K562 (cell line): ENCODE measurements at regions not wholly inside any gene's neighbourhood (a gene's known extent, or its start where the extent isn't known, plus 50 kb on each side); places are given as distances from the start of the nearest gene placed in this dataset.
A peak's percentile ranks its signal among the peaks of the same experiment; 100 is the strongest.

Source experiments
- ATAC-seq: fragments of 200-7000 bp; cut with Tn5 transposase; 3 replicates; pipeline ENCODE4 v1.9.1; 2020; ENCODE audit warnings: moderate library complexity
- BruUV-seq: library from RNA; stranded (reverse); fragments of 400-500 nt; replicated peaks from 2 replicates; lab custom pipeline; 2021; lab: Mats Ljungman, UMichigan
- CTCF ChIA-PET: fragments of 300-600 bp; formaldehyde crosslinking; extraction: SDS; loops from one replicate; lab custom pipeline; 2021; ENCODE audit warnings: low intra/inter-chr PET ratio; lab: Yijun Ruan, JAX
- POLR2A ChIA-PET: fragments of 300-600, 350-650 bp; sonication (Branson Sonifier 250); formaldehyde crosslinking; extraction: SDS; loops from one replicate; lab custom pipeline; 2021; ENCODE audit warnings: antibody characterized with exemption, inconsistent platforms; lab: Yijun Ruan, JAX
- DNase-seq, 4 experiments: peaks; one replicate each; pipeline versions ENCODE4 v3.0.0 to v3.0.0-alpha.2; 2011 to 2018; ENCODE audit warnings: low spot score in 3 of 4, mixed read lengths in 3 of 4; ENCODE audit errors: extremely low read depth in 1 of 4
- FAIRE-seq: peaks from 2 replicates; lab custom pipeline; 2011; peaks lifted over from hg19 to GRCh38; lab: Jason Lieb, UNC
- H2AFZ ChIP-seq: 2 replicates; pipeline ENCODE4 v1.6.0; 2011; ENCODE audit warnings: low read depth, low read length, control low read depth, inconsistent platforms
- H3K27ac ChIP-seq: fragments of 200-600 bp; 3 replicates; pipeline ENCODE4 v1.8.0; 2011; ENCODE audit warnings: low read depth, mild to moderate bottlenecking, control low read depth, inconsistent platforms, low read length, moderate library complexity, mixed read lengths; ENCODE audit errors: extremely low read depth
- H3K27me3 ChIP-seq, 2 experiments: fragments of 300-600 bp in 1 of 2; 2 replicates in 1 of 2; 3 replicates in 1 of 2; pipeline versions ENCODE4 v1.6.0 to v1.8.0; 2011; ENCODE audit warnings: inconsistent platforms in 2 of 2, low read length in 2 of 2, mild to moderate bottlenecking in 1 of 2, mixed read lengths in 1 of 2, moderate library complexity in 1 of 2; ENCODE audit not compliant: control insufficient read depth in 2 of 2, insufficient read depth in 2 of 2
- H3K36me3 ChIP-seq: fragments of 300-600 bp; 3 replicates; pipeline ENCODE4 v1.8.0; 2011; ENCODE audit warnings: mild to moderate bottlenecking, low read length, inconsistent platforms; ENCODE audit not compliant: control insufficient read depth, insufficient read depth
- H3K4me1 ChIP-seq, 2 experiments: fragments of 200-600 bp in 1 of 2; replicated peaks in 1 of 2; 2 replicates in 1 of 2; 3 replicates in 1 of 2; pipeline versions ENCODE4 v1.5.1 to v1.8.0; 2011; ENCODE audit warnings: inconsistent platforms in 2 of 2, low read length in 2 of 2, mild to moderate bottlenecking in 1 of 2, mixed read lengths in 1 of 2, moderate library complexity in 1 of 2; ENCODE audit not compliant: control insufficient read depth in 2 of 2, insufficient read depth in 2 of 2
- H3K4me2 ChIP-seq: 2 replicates; pipeline ENCODE4 v1.6.1; 2011; ENCODE audit warnings: low read length, control low read depth, inconsistent platforms, mixed read lengths; ENCODE audit not compliant: insufficient read depth
- H3K4me3 ChIP-seq: fragments of 200-600 bp; sonication (generic), shearing (Covaris generic); 2 replicates; pipeline ENCODE4 v1.5.1; 2016; ENCODE audit warnings: control low read depth, inconsistent platforms
- H3K79me2 ChIP-seq: fragments of 200-600 bp; 3 replicates; pipeline ENCODE4 v1.8.0; 2011; ENCODE audit warnings: low read length, inconsistent platforms; ENCODE audit not compliant: control insufficient read depth, insufficient read depth
- H3K9ac ChIP-seq, 2 experiments: 2 replicates each; pipeline versions ENCODE4 v1.6.0 to v1.6.1; 2011; ENCODE audit warnings: low read depth in 2 of 2, low read length in 2 of 2, control low read depth in 1 of 2, inconsistent platforms in 1 of 2, mild to moderate bottlenecking in 1 of 2, mixed read lengths in 1 of 2; ENCODE audit not compliant: insufficient read depth in 1 of 2
- H3K9me1 ChIP-seq: one replicate; pipeline ENCODE4 v1.6.0; 2011; ENCODE audit warnings: inconsistent platforms, mild to moderate bottlenecking, low read length, moderate library complexity; ENCODE audit not compliant: control insufficient read depth, insufficient read depth
- H3K9me3 ChIP-seq: replicated peaks from 2 replicates; pipeline ENCODE4 v1.5.1; 2011; ENCODE audit warnings: low read depth, low read length, inconsistent platforms; ENCODE audit not compliant: control insufficient read depth, insufficient read depth
- H4K20me1 ChIP-seq: replicated peaks from 2 replicates; pipeline ENCODE4 v1.6.1; 2011; ENCODE audit warnings: low read length, inconsistent platforms, mixed read lengths; ENCODE audit not compliant: control insufficient read depth, insufficient read depth
- FOSL1 ChIP-seq: fragments of 200-800 bp; sonication (Bioruptor generic); conservative IDR thresholded peaks from 2 replicates; pipeline ENCODE4 v1.6.1; 2016; ENCODE audit warnings: missing genetic modification characterization, missing compliant biosample characterization
- KAT2B ChIP-seq: IDR thresholded peaks from one replicate; pipeline ENCODE4 v1.6.1; 2012; ENCODE audit warnings: low read depth, mild to moderate bottlenecking, control low read depth, inconsistent platforms, low read length, moderate library complexity
- MYC ChIP-seq, 2 experiments: fragments of 250-450 bp in 1 of 2; sonication (Bioruptor Pico) in 1 of 2; IDR thresholded peaks; 2 replicates each; pipeline versions ENCODE4 v1.5.1 to v1.6.1; 2012 to 2021; ENCODE audit warnings: low read depth in 2 of 2, borderline replicate concordance in 1 of 2, improper control_type of control experiment in 1 of 2, low read length in 1 of 2, mild to moderate bottlenecking in 1 of 2, moderate library complexity in 1 of 2
- NCOA1 ChIP-seq: fragments of 450-650 bp; IDR thresholded peaks from 2 replicates; pipeline ENCODE4 v1.6.1; 2016; ENCODE audit warnings: low read depth
- NFXL1 ChIP-seq: fragments of 450-650 bp; formaldehyde crosslinking; IDR thresholded peaks from 2 replicates; pipeline ENCODE4 v1.4.0; 2021; ENCODE audit warnings: mild to moderate bottlenecking
- POLR3G ChIP-seq: IDR thresholded peaks from 2 replicates; pipeline ENCODE4 v1.6.1; 2011; ENCODE audit not compliant: insufficient read length, insufficient replicate concordance; ENCODE audit errors: extremely low read depth
- RBM14 ChIP-seq: fragments of 200-400 bp; formaldehyde crosslinking; IDR thresholded peaks from 2 replicates; pipeline ENCODE4 v1.6.1; 2018; ENCODE audit warnings: low read depth, mild to moderate bottlenecking, low read length, moderate library complexity, borderline replicate concordance; ENCODE audit not compliant: insufficient read depth
- RBM17 ChIP-seq: fragments of 200-400 bp; formaldehyde crosslinking; IDR thresholded peaks from 2 replicates; pipeline ENCODE4 v1.6.1; 2017; ENCODE audit warnings: low read depth, mild to moderate bottlenecking, low read length, borderline replicate concordance
- TCF3 ChIP-seq: sonication (generic); formaldehyde crosslinking; IDR thresholded peaks from 2 replicates; pipeline ENCODE4 v1.4.0; 2020; ENCODE audit warnings: mild to moderate bottlenecking, missing genetic modification reagents
- THRAP3 ChIP-seq: fragments of 450-650 bp; IDR thresholded peaks from 2 replicates; pipeline ENCODE4 v1.6.1; 2016; ENCODE audit warnings: mild to moderate bottlenecking, inconsistent platforms, borderline replicate concordance
- ZEB2 ChIP-seq: fragments of 450-650 bp; IDR thresholded peaks from 2 replicates; pipeline ENCODE4 v1.6.1; 2016
- WGBS: fragments of 100-300 bp; shearing (Covaris generic); methylation state at CpG from one replicate; pipeline ENCODE4 v1.1.6; 2016; ENCODE audit warnings: low coverage, mixed read lengths; ENCODE audit not compliant: insufficient coverage; ENCODE audit errors: missing lambda C conversion rate; 5-methylcytosine and 5-hydroxymethylcytosine counted together
- in situ Hi-C: fragments of 300-500 bp; cut with MboI; formaldehyde crosslinking; loops from 4 replicates; pipeline ENCODE4 v1.15.0; 2018; ENCODE audit warnings: inconsistent platforms, mixed read lengths
- intact Hi-C: fragments of 100-400 bp; cut with micrococcal nuclease; formaldehyde crosslinking; loops from 2 replicates; pipeline ENCODE4 v1.14.2; 2022
- TF ChIP-seq, protein P1 (sequence below): fragments of 450-650 bp; IDR thresholded peaks from 2 replicates; pipeline ENCODE4 v1.6.1; 2018; ENCODE audit not compliant: partially characterized antibody
- TF ChIP-seq, protein P2 (sequence below): fragments of 250-450 bp; sonication (Bioruptor Pico); IDR thresholded peaks from 2 replicates; pipeline ENCODE4 v1.8.0; 2021; ENCODE audit warnings: moderate library complexity, mild to moderate bottlenecking, inconsistent platforms
- TF ChIP-seq, protein P3 (sequence below): sonication (generic); formaldehyde crosslinking; IDR thresholded peaks from 2 replicates; pipeline ENCODE4 v1.8.1; 2023; ENCODE audit warnings: mild to moderate bottlenecking, missing genetic modification reagents

DNA sequence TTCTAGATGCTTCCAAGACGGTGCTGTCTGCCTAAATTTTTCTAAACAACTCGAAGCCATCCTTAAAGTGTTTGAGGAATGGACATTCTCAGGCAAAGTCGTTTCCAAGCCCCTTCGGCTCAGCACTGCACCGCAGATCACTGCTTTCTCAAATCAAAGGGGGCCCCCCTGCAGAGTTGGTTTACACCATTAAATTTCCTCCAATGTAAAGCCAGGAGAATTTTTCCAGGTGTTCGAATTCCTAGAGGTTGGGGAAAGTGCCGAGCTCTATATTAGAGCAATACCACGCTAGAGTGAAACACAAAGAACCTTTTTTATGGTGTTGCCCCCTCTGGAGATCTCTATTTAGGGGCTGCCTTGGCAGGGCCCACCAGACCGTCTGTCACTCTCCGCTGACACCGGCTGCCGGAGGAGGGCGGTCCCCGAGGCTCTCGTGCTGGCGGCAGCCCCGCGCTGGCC, 277.9 kb upstream of the NR2F2 start (continued):
- TF ChIP-seq, protein P1, sequence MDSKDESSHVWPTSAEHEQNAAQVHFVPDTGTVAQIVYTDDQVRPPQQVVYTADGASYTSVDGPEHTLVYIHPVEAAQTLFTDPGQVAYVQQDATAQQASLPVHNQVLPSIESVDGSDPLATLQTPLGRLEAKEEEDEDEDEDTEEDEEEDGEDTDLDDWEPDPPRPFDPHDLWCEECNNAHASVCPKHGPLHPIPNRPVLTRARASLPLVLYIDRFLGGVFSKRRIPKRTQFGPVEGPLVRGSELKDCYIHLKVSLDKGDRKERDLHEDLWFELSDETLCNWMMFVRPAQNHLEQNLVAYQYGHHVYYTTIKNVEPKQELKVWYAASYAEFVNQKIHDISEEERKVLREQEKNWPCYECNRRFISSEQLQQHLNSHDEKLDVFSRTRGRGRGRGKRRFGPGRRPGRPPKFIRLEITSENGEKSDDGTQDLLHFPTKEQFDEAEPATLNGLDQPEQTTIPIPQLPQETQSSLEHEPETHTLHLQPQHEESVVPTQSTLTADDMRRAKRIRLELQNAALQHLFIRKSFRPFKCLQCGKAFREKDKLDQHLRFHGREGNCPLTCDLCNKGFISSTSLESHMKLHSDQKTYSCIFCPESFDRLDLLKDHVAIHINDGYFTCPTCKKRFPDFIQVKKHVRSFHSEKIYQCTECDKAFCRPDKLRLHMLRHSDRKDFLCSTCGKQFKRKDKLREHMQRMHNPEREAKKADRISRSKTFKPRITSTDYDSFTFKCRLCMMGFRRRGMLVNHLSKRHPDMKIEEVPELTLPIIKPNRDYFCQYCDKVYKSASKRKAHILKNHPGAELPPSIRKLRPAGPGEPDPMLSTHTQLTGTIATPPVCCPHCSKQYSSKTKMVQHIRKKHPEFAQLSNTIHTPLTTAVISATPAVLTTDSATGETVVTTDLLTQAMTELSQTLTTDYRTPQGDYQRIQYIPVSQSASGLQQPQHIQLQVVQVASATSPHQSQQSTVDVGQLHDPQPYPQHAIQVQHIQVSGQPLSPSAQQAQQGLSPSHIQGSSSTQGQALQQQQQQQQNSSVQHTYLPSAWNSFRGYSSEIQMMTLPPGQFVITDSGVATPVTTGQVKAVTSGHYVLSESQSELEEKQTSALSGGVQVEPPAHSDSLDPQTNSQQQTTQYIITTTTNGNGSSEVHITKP: peak; percentile 25
- TF ChIP-seq KAT2B: no peak

DNA sequence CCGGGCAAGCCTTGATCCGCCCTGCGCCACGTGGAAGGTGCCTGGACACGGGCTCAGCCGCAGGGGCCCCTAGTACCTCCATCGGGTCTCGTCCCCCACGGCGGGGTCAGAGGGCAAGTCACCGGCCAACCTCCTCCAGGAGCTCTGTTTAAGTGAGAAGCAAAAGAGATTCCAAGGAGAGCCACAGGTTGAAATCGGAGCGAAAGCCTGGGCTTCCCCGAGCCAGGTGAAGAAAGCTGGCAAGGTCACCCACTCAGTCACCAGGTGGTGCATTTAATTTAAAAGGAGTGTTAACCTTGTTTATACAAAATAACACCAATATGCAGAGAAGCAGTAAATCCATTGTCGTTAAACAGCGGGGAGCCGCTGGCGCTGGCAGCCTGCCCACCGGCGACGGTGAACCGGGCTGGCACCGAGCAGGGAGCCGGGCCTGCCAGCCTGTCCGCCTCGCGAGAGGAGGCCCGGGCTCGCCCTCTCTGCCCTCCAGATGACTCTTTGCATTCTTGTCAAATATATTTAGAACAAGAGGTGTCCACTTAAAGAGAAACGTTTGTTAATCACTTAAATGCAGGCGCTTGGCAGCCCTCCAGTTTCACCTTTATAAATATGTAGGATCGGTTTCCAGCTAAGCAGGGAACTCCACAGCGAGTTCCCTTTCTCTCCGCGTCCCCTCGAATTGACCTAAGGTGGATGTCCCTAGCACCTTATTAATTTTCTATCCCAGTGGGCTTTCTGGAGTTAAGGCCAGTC, 277.3 kb upstream of the NR2F2 start:
- peak overlapping the region; percentile 45 to 87 for H3K9ac ChIP-seq
- CTCF ChIA-PET: no interaction called here
- FAIRE-seq (no peak), ATAC-seq (peak; percentile 63), DNase-seq (peak; percentile 31 to 82 (median 35))
- POLR2A ChIA-PET: interaction anchor here (0.6 to 1.8 kb wide), 4 partner anchors 12 to 231 kb away, joined by 3 to 5 read pairs (median 4); no protein-coding TSS in a partner anchor
- H3K9me3 ChIP-seq: peaks cover 4% of the 10 kb centered on the region; the same call in 1 of the 2 replicates
- H4K20me1 ChIP-seq: no peaks in the 10 kb centered on the region
- WGBS: 20% methylated on average over 35 of the region's 36 CpGs
- peak overlapping the region; percentile 73 for H3K27ac ChIP-seq
- peak overlapping the region; percentile 61 for H3K4me2 ChIP-seq
- H3K4me1 ChIP-seq: peaks cover 11 to 35% of the 10 kb centered on the region in 2 experiments
- peak overlapping the region; percentile 82 for H2AFZ ChIP-seq
- H3K4me3 ChIP-seq: peak overlapping the region; percentile 20
- no peaks in the 10 kb centered on the region for H3K9me1 ChIP-seq
- in situ Hi-C loops: no loop called here
- no peaks in the 10 kb centered on the region for H3K79me2 ChIP-seq
- intact Hi-C loops: loop anchor here (5.0 kb wide), 2 partner anchors 219 to 264 kb away; no protein-coding TSS in a partner anchor
- no peaks in the 10 kb centered on the region for H3K27me3 ChIP-seq
- no peaks in the 10 kb centered on the region for H3K36me3 ChIP-seq
- no TSS peak for BruUV-seq
- TF ChIP-seq, protein P2, sequence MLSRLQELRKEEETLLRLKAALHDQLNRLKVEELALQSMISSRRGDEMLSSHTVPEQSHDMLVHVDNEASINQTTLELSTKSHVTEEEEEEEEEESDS: no peak
- TF ChIP-seq MYC (IDR thresholded peaks at IDR 0.05; ENCODE audit: low read depth, low read length): peak; percentile 31; the same call in 1 of the 2 replicates
- no peak for TF ChIP-seq MYC (CRISPR knock-in tag; IDR thresholded peaks at IDR 0.05; ENCODE audit: borderline replicate concordance, low read depth)
- TF ChIP-seq TCF3 (CRISPR knock-in tag): peak; percentile 41
- no peak for TF ChIP-seq POLR3G
- TF ChIP-seq, protein P3, sequence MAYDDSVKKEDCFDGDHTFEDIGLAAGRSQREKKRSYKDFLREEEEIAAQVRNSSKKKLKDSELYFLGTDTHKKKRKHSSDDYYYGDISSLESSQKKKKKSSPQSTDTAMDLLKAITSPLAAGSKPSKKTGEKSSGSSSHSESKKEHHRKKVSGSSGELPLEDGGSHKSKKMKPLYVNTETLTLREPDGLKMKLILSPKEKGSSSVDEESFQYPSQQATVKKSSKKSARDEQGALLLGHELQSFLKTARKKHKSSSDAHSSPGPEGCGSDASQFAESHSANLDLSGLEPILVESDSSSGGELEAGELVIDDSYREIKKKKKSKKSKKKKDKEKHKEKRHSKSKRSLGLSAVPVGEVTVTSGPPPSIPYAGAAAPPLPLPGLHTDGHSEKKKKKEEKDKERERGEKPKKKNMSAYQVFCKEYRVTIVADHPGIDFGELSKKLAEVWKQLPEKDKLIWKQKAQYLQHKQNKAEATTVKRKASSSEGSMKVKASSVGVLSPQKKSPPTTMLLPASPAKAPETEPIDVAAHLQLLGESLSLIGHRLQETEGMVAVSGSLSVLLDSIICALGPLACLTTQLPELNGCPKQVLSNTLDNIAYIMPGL (CRISPR knock-in tag): no peak
- no peak for TF ChIP-seq NFXL1 (CRISPR knock-in tag)
- TF ChIP-seq FOSL1 (tag): 0 out of 2 replicates have a peak, but pooled peaks have one; percentile 23
- no peak for TF ChIP-seq RBM17
- 0 out of 2 replicates have a peak, but pooled peaks have one; percentile 13 for TF ChIP-seq ZEB2
- TF ChIP-seq RBM14: no peak
- no peak for TF ChIP-seq THRAP3
- 0 out of 2 replicates have a peak, but pooled peaks have one; percentile 36 for TF ChIP-seq NCOA1
